HFF-Myc (cell line): ENCODE measurements at regions not wholly inside any gene's neighbourhood (a gene's known extent, or its start where the extent isn't known, plus 50 kb on each side); places are given as distances from the start of the nearest gene placed in this dataset.
A peak's percentile ranks its signal among the peaks of the same experiment; 100 is the strongest.
"Not testable (repeated sequence)": the region's sequence is repeated elsewhere in the genome, so short reads cannot be mapped to it uniquely, and the experiment has no call there.

Source experiments
- DNase-seq: peaks from one replicate; pipeline ENCODE4 v3.0.0-alpha.2; 2011; ENCODE audit warnings: low read depth; ENCODE audit errors: extremely low read depth
- H3K4me3 ChIP-seq: replicated peaks from 2 replicates; pipeline ENCODE4 v1.5.1; 2011; ENCODE audit warnings: low read depth, mild to moderate bottlenecking, control low read depth, low read length
- CTCF ChIP-seq: IDR thresholded peaks from 2 replicates; pipeline ENCODE4 v1.5.1; 2012; ENCODE audit warnings: mild to moderate bottlenecking, low read depth, low read length, control low read depth; ENCODE audit errors: missing control alignments

GRCh38 chr12:116664085-116664484 lies 73.8 kb downstream of the SPRING1 start:
- H3K4me3 ChIP-seq: no peak overlapping the region
- no peak for TF ChIP-seq CTCF
- no peak for DNase-seq

DNA sequence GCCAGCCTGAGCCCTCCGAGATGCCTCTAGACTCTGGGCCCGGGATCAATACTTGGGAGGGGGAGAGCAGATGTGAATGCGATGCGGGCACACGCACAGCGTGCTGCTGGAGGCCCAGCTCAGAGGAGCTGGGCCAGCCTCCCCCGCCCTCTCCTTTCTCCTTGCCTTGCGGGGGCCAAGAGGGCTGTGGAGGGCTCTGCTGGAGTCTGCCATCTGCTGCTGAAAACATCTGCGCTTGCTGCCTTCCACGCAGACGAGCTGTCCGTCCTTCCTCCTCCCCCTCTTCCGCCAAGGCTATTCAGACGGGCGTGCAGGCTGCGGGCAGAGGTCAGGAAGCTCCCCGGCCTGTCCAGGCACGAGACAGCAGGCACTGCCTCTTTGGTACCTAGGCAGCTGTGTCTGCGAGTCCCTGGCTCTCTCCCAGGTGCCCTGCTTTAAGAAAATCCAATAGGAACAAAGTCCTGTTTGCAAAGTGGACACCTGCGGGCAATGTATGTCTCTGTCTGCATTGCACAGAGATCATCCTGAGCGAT lies 75.2 kb downstream of the SPRING1 start:
- no peak for DNase-seq
- H3K4me3 ChIP-seq: no peak overlapping the region; the same call in 1 of the 2 replicates
- no peak for TF ChIP-seq CTCF

GRCh38 chr12:116661341-116661740 lies 76.5 kb downstream of the SPRING1 start:
- no peak for TF ChIP-seq CTCF
- H3K4me3 ChIP-seq: no peak overlapping the region
- no peak for DNase-seq

DNA sequence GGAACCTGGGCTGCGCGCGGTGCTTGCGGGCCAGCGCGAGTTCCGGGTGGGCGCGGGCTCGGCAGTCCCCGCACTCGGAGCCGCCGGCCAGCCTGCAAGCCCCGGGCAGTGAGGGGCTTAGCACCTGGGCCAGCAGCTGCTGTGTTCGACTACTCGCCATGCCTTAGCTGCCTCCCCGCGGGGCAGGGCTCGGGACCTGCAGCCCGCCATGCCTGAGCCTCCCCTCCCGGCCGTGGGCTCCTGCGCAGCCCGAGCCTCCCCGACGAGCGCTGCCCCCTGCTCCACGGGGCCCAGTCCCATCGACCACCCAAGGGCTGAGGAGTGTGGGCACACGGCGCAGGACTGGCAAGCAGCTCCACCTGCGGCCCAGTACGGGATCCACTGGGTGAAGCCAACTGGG lies 77.1 kb downstream of the SPRING1 start:
- H3K4me3 ChIP-seq, DNase-seq: not testable (repeated sequence)

GRCh38 chr12:116659771-116660481 lies 77.9 kb downstream of the SPRING1 start:
- DNase-seq: no peak
- no peak overlapping the region for H3K4me3 ChIP-seq
- TF ChIP-seq CTCF: no peak

DNA sequence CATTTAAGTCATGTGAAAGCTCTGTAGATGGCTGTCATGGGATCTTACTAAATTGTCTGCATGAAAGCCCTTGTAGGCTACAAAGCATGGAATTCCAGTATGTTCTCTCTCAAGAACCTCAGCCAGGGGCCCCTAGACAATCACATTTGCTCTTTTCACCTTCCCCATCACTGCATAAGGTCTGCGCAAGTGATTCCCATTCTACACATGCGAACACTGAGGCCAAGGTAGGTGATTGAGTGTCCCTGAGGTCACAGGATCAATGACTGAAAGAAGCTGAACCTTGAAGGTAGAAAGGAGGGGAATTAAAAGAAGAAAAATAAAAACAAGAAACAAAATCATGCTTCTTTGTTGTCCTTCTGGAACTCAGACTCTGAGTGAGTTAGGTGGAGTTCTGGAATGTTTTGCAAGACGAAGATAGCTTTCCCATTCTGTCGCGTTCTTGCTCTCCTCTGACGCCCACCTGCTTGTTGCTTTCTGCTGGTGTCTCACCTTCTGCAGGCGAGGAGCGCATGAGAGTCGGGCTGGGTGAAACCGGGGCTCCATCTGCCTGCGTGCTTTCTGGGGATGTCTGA lies 79.9 kb downstream of the SPRING1 start:
- TF ChIP-seq CTCF: no peak
- no peak for DNase-seq
- H3K4me3 ChIP-seq: peak overlapping the region; percentile 31

DNA sequence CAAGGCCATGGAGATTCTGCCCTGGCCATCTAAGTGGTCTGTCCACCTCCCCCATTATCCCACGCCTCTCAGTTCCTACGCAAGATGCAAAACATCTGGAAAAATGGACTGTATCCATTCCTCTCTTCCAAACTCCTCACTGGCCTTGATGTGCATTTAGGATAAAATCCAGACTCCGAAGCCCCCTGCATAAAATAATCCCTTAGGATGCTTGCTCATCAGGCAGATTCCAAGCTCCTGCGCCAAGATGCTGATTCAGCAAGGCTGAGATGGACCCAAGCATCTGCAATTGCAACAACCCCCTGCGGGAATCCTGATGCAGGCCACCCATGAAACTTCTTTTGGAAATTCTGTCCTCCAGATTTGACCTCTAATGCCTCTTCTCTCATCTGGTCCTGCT lies 81.6 kb downstream of the SPRING1 start:
- H3K4me3 ChIP-seq: no peak overlapping the region
- no peak for DNase-seq
- TF ChIP-seq CTCF: no peak
